Loucy (cell line): ENCODE measurements at regions not wholly inside any gene's neighbourhood (a gene's known extent, or its start where the extent isn't known, plus 50 kb on each side); places are given as distances from the start of the nearest gene placed in this dataset.

ENCODE experiments used
- H2AFZ ChIP-seq: fragments of 200-600 bp; sonication (generic); 2 replicates; pipeline ENCODE4 v1.6.0; 2016; ENCODE audit warnings: antibody characterized with exemption, mild to moderate bottlenecking, low read length, moderate library complexity
- H3F3A ChIP-seq: fragments of 200-600 bp; 2 replicates; pipeline ENCODE4 v1.6.0; 2016; ENCODE audit warnings: antibody characterized with exemption, low read depth, mild to moderate bottlenecking
- H3K27me3 ChIP-seq: fragments of 200-600 bp; sonication (generic); 2 replicates; pipeline ENCODE4 v1.6.1; 2014; ENCODE audit warnings: low read length, mild to moderate bottlenecking; ENCODE audit not compliant: insufficient read depth, poor library complexity, severe bottlenecking
- H3K36me3 ChIP-seq: fragments of 200-600 bp; sonication (generic); 2 replicates; pipeline ENCODE4 v1.6.1; 2016; ENCODE audit warnings: low read length; ENCODE audit not compliant: insufficient read depth
- H3K4me1 ChIP-seq: fragments of 200-600 bp; sonication (generic); 2 replicates; pipeline ENCODE4 v1.5.1; 2014; ENCODE audit warnings: low read length, mild to moderate bottlenecking; ENCODE audit not compliant: insufficient read depth, poor library complexity, severe bottlenecking
- H3K4me2 ChIP-seq: fragments of 200-600 bp; sonication (generic); 2 replicates; pipeline ENCODE4 v1.6.0; 2014; ENCODE audit warnings: antibody characterized with exemption, low read length, low read depth, mild to moderate bottlenecking; ENCODE audit not compliant: poor library complexity, severe bottlenecking
- H3K4me3 ChIP-seq: fragments of 200-600 bp; sonication (generic); 2 replicates; pipeline ENCODE4 v1.5.1; 2014; ENCODE audit warnings: low read length, mild to moderate bottlenecking, mixed read lengths; ENCODE audit not compliant: poor library complexity, severe bottlenecking
- H3K79me2 ChIP-seq: fragments of 200-600 bp; sonication (generic); 2 replicates; pipeline ENCODE4 v1.6.1; 2014; ENCODE audit warnings: low read length; ENCODE audit not compliant: insufficient read depth
- H3K9ac ChIP-seq: fragments of 200-600 bp; sonication (generic); 2 replicates; pipeline ENCODE4 v1.6.0; 2014; ENCODE audit warnings: mild to moderate bottlenecking, low read depth, low read length, moderate library complexity; ENCODE audit not compliant: poor library complexity, severe bottlenecking
- H3K9me2 ChIP-seq: fragments of 200-600 bp; sonication (generic); replicated peaks from 2 replicates; pipeline ENCODE4 v1.6.1; 2016; ENCODE audit warnings: low read depth, low read length, mixed read lengths
- H3K9me3 ChIP-seq: fragments of 200-600 bp; sonication (generic); 2 replicates; pipeline ENCODE4 v1.6.1; 2014; ENCODE audit warnings: mild to moderate bottlenecking, antibody characterized with exemption, low read length, low read depth; ENCODE audit not compliant: insufficient read depth
- H4K20me1 ChIP-seq: fragments of 200-600 bp; sonication (generic); 2 replicates; pipeline ENCODE4 v1.6.0; 2014; ENCODE audit warnings: antibody characterized with exemption, low read length, mild to moderate bottlenecking; ENCODE audit not compliant: insufficient read depth, poor library complexity, severe bottlenecking
- EZH2phosphoT487 ChIP-seq: fragments of 200-600 bp; IDR thresholded peaks from 2 replicates; pipeline ENCODE4 v1.6.1; 2018; ENCODE audit warnings: antibody characterized with exemption, mild to moderate bottlenecking, moderate library complexity, borderline replicate concordance
- TF ChIP-seq, protein P1 (sequence below): fragments of 200-600 bp; sonication (generic); conservative IDR thresholded peaks from 2 replicates; pipeline ENCODE4 v1.5.1; 2014; ENCODE audit warnings: mild to moderate bottlenecking, antibody characterized with exemption, low read length

DNA sequence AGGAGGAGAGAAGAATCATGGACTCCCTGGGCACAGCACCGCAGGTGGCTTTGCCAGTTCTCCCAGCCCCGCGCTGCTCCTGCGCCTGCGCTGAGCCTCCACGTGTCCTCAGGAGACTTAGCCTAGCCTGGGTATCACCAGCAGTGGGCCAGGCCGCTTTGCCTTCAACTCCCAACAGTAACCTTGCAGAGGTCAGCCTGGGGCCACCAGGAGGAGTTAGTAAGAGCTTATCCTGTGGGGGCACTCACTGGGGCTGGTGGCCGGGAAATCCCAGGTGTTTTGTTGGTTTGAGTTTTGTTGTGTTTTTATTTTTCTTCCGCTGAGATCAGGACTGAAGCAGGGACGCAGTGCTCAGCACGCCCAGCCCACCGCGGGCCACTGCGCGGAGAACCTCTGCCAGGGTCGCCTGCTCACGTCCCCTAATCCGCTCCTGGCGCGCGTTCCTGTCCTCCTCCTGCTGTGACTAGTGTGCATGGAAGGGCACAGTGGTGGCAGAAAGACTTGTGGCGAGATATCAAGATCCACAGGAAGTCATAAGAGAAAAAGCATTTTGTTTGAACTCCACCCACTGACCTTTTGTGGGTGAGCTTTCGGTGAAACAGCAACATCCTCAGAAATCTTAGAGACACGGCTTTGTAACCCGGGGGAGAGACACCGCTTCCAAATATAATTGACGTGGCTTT lies 207.4 kb upstream of the RFC3 start:
- TF ChIP-seq, protein P1, sequence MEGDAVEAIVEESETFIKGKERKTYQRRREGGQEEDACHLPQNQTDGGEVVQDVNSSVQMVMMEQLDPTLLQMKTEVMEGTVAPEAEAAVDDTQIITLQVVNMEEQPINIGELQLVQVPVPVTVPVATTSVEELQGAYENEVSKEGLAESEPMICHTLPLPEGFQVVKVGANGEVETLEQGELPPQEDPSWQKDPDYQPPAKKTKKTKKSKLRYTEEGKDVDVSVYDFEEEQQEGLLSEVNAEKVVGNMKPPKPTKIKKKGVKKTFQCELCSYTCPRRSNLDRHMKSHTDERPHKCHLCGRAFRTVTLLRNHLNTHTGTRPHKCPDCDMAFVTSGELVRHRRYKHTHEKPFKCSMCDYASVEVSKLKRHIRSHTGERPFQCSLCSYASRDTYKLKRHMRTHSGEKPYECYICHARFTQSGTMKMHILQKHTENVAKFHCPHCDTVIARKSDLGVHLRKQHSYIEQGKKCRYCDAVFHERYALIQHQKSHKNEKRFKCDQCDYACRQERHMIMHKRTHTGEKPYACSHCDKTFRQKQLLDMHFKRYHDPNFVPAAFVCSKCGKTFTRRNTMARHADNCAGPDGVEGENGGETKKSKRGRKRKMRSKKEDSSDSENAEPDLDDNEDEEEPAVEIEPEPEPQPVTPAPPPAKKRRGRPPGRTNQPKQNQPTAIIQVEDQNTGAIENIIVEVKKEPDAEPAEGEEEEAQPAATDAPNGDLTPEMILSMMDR: no peak
- TF ChIP-seq EZH2phosphoT487: no peak
- no peaks in the 10 kb centered on the region for H3K36me3 ChIP-seq
- H3K9me2 ChIP-seq: no peaks in the 10 kb centered on the region
- no peak overlapping the region for H3K4me3 ChIP-seq
- H3K27me3 ChIP-seq: no peaks in the 10 kb centered on the region
- H3K4me1 ChIP-seq: no peaks in the 10 kb centered on the region
- H3K9me3 ChIP-seq: no peaks in the 10 kb centered on the region
- no peaks in the 10 kb centered on the region for H3K79me2 ChIP-seq
- H3F3A ChIP-seq: no peaks in the 10 kb centered on the region
- H3K4me2 ChIP-seq: no peak overlapping the region
- no peak overlapping the region for H3K9ac ChIP-seq
- no peak overlapping the region for H2AFZ ChIP-seq
- no peaks in the 10 kb centered on the region for H4K20me1 ChIP-seq

DNA sequence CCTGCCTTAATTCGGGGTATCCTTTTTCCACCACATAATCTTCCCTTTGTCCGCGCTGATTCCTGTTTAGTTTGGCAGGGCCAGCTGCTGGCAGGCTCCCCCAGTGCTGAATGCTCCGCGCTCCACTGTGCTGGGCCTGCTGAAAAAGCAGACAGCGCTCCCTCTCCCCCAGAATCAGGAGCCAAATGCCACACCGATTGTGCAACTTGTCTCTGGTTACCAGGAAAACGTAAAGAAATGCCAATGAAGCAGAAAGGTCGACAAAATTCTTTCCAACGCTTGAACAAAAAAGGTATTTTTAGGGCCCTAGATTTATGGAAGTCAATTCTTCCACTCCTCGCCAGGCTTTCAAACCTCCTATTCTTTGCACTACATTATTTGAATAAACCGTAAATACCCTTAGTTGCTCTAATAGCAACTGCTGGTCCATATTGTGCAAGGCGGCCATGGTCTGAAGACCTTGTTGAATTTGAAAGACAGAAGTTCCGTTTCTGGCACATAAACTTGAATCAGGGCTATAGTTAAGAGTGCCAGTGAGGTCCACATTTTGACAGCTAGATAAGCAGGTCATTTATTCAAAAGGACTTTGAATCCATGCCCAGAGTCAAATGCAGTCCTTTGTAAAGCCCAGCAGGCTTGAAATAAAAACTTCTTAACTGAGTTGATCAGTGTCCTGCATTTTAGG lies 206.7 kb upstream of the RFC3 start:
- Histone ChIP-seq H3K9me2 (no peaks in the 10 kb centered on the region), H3K9ac (no peak overlapping the region), H3K4me3 (no peak overlapping the region), H3K36me3 (no peaks in the 10 kb centered on the region), H3F3A (no peaks in the 10 kb centered on the region), H3K4me2 (no peak overlapping the region), H2AFZ (no peak overlapping the region), H3K9me3 (no peaks in the 10 kb centered on the region), H4K20me1 (no peaks in the 10 kb centered on the region), H3K4me1 (no peaks in the 10 kb centered on the region), H3K27me3 (no peaks in the 10 kb centered on the region), H3K79me2 (no peaks in the 10 kb centered on the region)
- TF ChIP-seq EZH2phosphoT487: no peak
- TF ChIP-seq, protein P1: no peak

DNA sequence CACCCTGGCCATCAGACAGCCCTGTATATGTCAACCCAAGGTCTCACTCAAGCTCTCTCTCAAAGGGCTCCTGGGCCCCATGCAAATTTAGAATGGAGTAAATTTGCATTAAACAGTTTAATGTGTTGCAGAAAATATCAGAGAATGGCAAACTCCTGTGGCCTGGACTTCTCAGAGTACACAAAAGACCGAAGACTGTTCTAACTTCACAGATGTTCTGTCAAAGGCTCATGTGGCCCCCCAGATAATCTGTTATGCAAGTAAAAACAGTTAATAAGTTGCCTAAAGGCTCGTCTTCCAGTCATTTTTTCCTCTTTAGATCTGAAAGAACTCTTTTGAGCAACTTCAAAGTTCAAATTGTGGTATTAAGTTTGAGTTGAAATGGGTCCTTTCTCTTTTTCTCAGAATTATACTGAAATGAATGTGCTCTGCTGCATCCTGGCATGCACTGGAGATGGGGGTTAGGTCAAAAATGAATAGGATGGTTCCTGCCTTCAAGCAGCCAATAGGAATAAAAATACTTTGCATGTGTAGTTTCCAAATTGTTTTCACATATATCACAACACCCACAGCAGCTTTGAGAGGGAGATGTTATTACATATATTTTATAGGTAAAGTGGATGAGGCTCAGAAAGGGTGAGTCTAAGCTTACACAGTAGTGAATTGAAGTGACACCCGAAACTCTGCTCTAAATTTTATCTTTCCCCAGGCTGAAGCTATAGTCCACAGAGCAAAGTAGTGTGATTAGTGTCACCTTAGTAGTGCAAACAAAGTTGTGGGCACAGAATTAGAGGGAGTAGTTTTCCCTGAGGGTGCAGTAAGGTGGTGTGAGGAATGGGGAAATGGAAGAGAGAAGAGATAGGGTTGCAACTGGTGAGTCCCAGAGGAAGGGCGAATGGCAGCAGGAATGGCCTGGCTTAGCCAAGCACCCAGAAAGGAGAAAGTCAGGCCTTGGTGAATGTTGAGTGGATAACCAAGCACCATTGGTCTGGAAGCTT lies 205.0 kb upstream of the RFC3 start:
- Histone ChIP-seq H2AFZ (no peak overlapping the region), H3K36me3 (no peaks in the 10 kb centered on the region), H3K4me3 (no peak overlapping the region), H4K20me1 (no peaks in the 10 kb centered on the region), H3K9ac (no peak overlapping the region), H3F3A (no peaks in the 10 kb centered on the region), H3K79me2 (no peaks in the 10 kb centered on the region), H3K27me3 (no peaks in the 10 kb centered on the region), H3K9me3 (no peaks in the 10 kb centered on the region), H3K4me1 (no peaks in the 10 kb centered on the region), H3K9me2 (no peaks in the 10 kb centered on the region), H3K4me2 (no peak overlapping the region)
- TF ChIP-seq, protein P1: no peak
- no peak for TF ChIP-seq EZH2phosphoT487
